GM23338 (cell line): ENCODE measurements at regions not wholly inside any gene's neighbourhood (a gene's known extent, or its start where the extent isn't known, plus 50 kb on each side); places are given as distances from the start of the nearest gene placed in this dataset.

Experiments used
- ATAC-seq: fragments of 200-7000 bp; cut with Tn5 transposase; 3 replicates; pipeline ENCODE4 v1.9.1; 2020
- DNase-seq: peaks from one replicate; pipeline ENCODE4 v3.0.0-alpha.2; 2015; ENCODE audit warnings: low spot score
- H2AFZ ChIP-seq: fragments of 200-600 bp; sonication (generic); 2 replicates; pipeline ENCODE4 v1.8.0; 2016; ENCODE audit warnings: antibody characterized with exemption, mild to moderate bottlenecking, moderate library complexity
- H3F3A ChIP-seq: fragments of 200-600 bp; sonication (generic); replicated peaks from 2 replicates; pipeline ENCODE4 v1.8.0; 2017; ENCODE audit warnings: antibody characterized with exemption, mixed run types, low read depth
- H3K27ac ChIP-seq: fragments of 200-600 bp; sonication (generic); 2 replicates; pipeline ENCODE4 v1.6.1; 2016; ENCODE audit warnings: low read depth
- H3K27me3 ChIP-seq: fragments of 200-600 bp; sonication (generic); 2 replicates; pipeline ENCODE4 v1.8.0; 2016; ENCODE audit warnings: mild to moderate bottlenecking, mixed run types, moderate library complexity; ENCODE audit not compliant: insufficient read depth
- H3K36me3 ChIP-seq: fragments of 200-600 bp; sonication (generic); 2 replicates; pipeline ENCODE4 v1.8.0; 2016; ENCODE audit warnings: mild to moderate bottlenecking; ENCODE audit not compliant: insufficient read depth
- H3K4me1 ChIP-seq: fragments of 200-600 bp; sonication (generic); 2 replicates; pipeline ENCODE4 v1.8.0; 2016; ENCODE audit warnings: mild to moderate bottlenecking, moderate library complexity; ENCODE audit not compliant: insufficient read depth
- H3K4me2 ChIP-seq: fragments of 200-600 bp; sonication (generic); 2 replicates; pipeline ENCODE4 v1.7.1; 2017; ENCODE audit warnings: mixed run types
- H3K4me3 ChIP-seq: fragments of 200-600 bp; sonication (generic); 2 replicates; pipeline ENCODE4 v1.6.1; 2016; ENCODE audit warnings: mixed run types
- H3K79me2 ChIP-seq: fragments of 200-600 bp; sonication (generic); replicated peaks from 2 replicates; pipeline ENCODE4 v1.8.0; 2017; ENCODE audit warnings: mild to moderate bottlenecking; ENCODE audit not compliant: insufficient read depth
- H3K9me2 ChIP-seq: fragments of 200-600 bp; sonication (generic); 2 replicates; pipeline ENCODE4 v1.8.0; 2017; ENCODE audit not compliant: insufficient read depth
- H4K20me1 ChIP-seq: fragments of 200-600 bp; sonication (generic); replicated peaks from 2 replicates; pipeline ENCODE4 v1.8.0; 2017; ENCODE audit warnings: mild to moderate bottlenecking; ENCODE audit not compliant: insufficient read depth
- H3K27ac Mint-ChIP-seq: 2 replicates; pipeline ENCODE4 v1.8.0; 2020; ENCODE audit warnings: inconsistent platforms, mild to moderate bottlenecking, moderate library complexity, mixed read lengths
- H3K27me3 Mint-ChIP-seq: 3 replicates; pipeline ENCODE4 v1.8.0; 2022; ENCODE audit warnings: low read depth, mild to moderate bottlenecking, moderate library complexity, mixed read lengths, inconsistent platforms; ENCODE audit not compliant: insufficient read depth, poor library complexity
- H3K36me3 Mint-ChIP-seq: 3 replicates; pipeline ENCODE4 v1.8.0; 2021; ENCODE audit warnings: low read depth, mild to moderate bottlenecking, inconsistent platforms, moderate library complexity, mixed read lengths
- H3K4me1 Mint-ChIP-seq: 3 replicates; pipeline ENCODE4 v1.8.0; 2020; ENCODE audit warnings: mild to moderate bottlenecking, inconsistent platforms, mixed read lengths
- H3K4me3 Mint-ChIP-seq: 3 replicates; pipeline ENCODE4 v1.8.0; 2021; ENCODE audit warnings: moderate library complexity, mild to moderate bottlenecking, inconsistent platforms, mixed read lengths
- H3K9me3 Mint-ChIP-seq: 3 replicates; pipeline ENCODE4 v1.8.0; 2020; ENCODE audit warnings: moderate library complexity, mild to moderate bottlenecking, inconsistent platforms, mixed read lengths
- CTCF ChIP-seq, 2 experiments: fragments of 200-600 bp in 1 of 2; sonication (generic) in 1 of 2; conservative IDR thresholded peaks; 2 replicates each; pipeline versions ENCODE4 v1.5.1 to v1.6.1; 2016 to 2017; ENCODE audit warnings: antibody characterized with exemption in 2 of 2, low read depth in 2 of 2, mild to moderate bottlenecking in 2 of 2, moderate library complexity in 1 of 2
- ETS1 ChIP-seq: IDR thresholded peaks from 2 replicates; pipeline ENCODE4 v1.6.1; 2016; ENCODE audit warnings: antibody characterized with exemption
- EZH2 ChIP-seq: fragments of 200-600 bp; sonication (generic); IDR thresholded peaks from one replicate; pipeline ENCODE4 v1.8.0; 2017; ENCODE audit warnings: antibody characterized with exemption, mild to moderate bottlenecking, low read depth; ENCODE audit not compliant: unreplicated experiment
- JUNB ChIP-seq: IDR thresholded peaks from one replicate; pipeline ENCODE4 v1.6.1; 2016; ENCODE audit warnings: antibody characterized with exemption; ENCODE audit not compliant: unreplicated experiment
- NANOG ChIP-seq: IDR thresholded peaks from 2 replicates; pipeline ENCODE4 v1.6.1; 2016; ENCODE audit warnings: antibody characterized with exemption, borderline replicate concordance
- POLR2AphosphoS5 ChIP-seq: IDR thresholded peaks from 2 replicates; pipeline ENCODE4 v1.6.1; 2016; ENCODE audit warnings: antibody characterized with exemption, low read depth
- REST ChIP-seq: IDR thresholded peaks from one replicate; pipeline ENCODE4 v1.6.1; 2018; ENCODE audit warnings: antibody characterized with exemption; ENCODE audit not compliant: unreplicated experiment
- STAT1 ChIP-seq: IDR thresholded peaks from one replicate; pipeline ENCODE4 v1.6.1; 2016; ENCODE audit warnings: antibody characterized with exemption; ENCODE audit not compliant: unreplicated experiment
- ZNF114 ChIP-seq: fragments of 250-450 bp; sonication (Bioruptor Pico); IDR thresholded peaks from 2 replicates; pipeline ENCODE4 v1.5.0; 2020; ENCODE audit warnings: mild to moderate bottlenecking, moderate library complexity
- ZNF331 ChIP-seq: fragments of 250-450 bp; sonication (Bioruptor Pico); IDR thresholded peaks from 2 replicates; pipeline ENCODE4 v1.5.0; 2020; ENCODE audit warnings: low read depth, mild to moderate bottlenecking, moderate library complexity

GRCh38 chr22:44431256-44431655, 66.8 kb downstream of the RTL6 start (continued):
- TF ChIP-seq REST (no peak), ZNF331 (CRISPR knock-in tag) (no peak), EZH2 (no peak), NANOG (no peak), ETS1 (no peak)

GRCh38 chr22:44430716-44431115, 67.3 kb downstream of the RTL6 start:
- Mint-ChIP-seq H3K36me3 (no peaks in the 10 kb centered on the region), H3K4me1 (peaks cover 16% of the 10 kb centered on the region), H3K27me3 (peaks cover 2% of the 10 kb centered on the region), H3K9me3 (no peaks in the 10 kb centered on the region; the same call in 2 of the 3 replicates), H3K4me3 (no peak overlapping the region), H3K27ac (no peak overlapping the region)
- DNase-seq (no peak), ATAC-seq (no peak)
- H4K20me1 ChIP-seq, result no peaks in the 10 kb centered on the region
- 0 out of 2 replicates have a peak, but pooled peaks cover 2% of the 10 kb centered on the region for H3K9me2 ChIP-seq
- H3K4me1 ChIP-seq, result no peaks in the 10 kb centered on the region; the same call in 1 of the 2 replicates
- H3F3A ChIP-seq, result no peaks in the 10 kb centered on the region
- H3K4me3 ChIP-seq, result no peak overlapping the region
- H3K27ac ChIP-seq, result no peak overlapping the region
- no peak overlapping the region for H2AFZ ChIP-seq
- no peak overlapping the region for H3K4me2 ChIP-seq
- H3K36me3 ChIP-seq, result no peaks in the 10 kb centered on the region
- H3K27me3 ChIP-seq, result no peaks in the 10 kb centered on the region
- no peaks in the 10 kb centered on the region for H3K79me2 ChIP-seq
- TF ChIP-seq REST, result no peak
- no peak for TF ChIP-seq ZNF331 (CRISPR knock-in tag)
- no peak for TF ChIP-seq JUNB
- no peak for TF ChIP-seq ZNF114 (CRISPR knock-in tag)
- no peak for TF ChIP-seq STAT1
- no peak for TF ChIP-seq POLR2AphosphoS5
- TF ChIP-seq CTCF (conservative IDR thresholded peaks at IDR 0.05; ENCODE audit: low read depth in 2 of 2), result no peak
- TF ChIP-seq ETS1, result no peak
